HPDE6-E6E7 (cell line): ENCODE measurements at regions not wholly inside any gene's neighbourhood (a gene's known extent, or its start where the extent isn't known, plus 50 kb on each side); places are given as distances from the start of the nearest gene placed in this dataset.

ENCODE experiments used
- DNase-seq: peaks from one replicate; pipeline ENCODE4 v3.0.0; 2011; ENCODE audit warnings: missing footprints; ENCODE audit errors: extremely low spot score

DNA sequence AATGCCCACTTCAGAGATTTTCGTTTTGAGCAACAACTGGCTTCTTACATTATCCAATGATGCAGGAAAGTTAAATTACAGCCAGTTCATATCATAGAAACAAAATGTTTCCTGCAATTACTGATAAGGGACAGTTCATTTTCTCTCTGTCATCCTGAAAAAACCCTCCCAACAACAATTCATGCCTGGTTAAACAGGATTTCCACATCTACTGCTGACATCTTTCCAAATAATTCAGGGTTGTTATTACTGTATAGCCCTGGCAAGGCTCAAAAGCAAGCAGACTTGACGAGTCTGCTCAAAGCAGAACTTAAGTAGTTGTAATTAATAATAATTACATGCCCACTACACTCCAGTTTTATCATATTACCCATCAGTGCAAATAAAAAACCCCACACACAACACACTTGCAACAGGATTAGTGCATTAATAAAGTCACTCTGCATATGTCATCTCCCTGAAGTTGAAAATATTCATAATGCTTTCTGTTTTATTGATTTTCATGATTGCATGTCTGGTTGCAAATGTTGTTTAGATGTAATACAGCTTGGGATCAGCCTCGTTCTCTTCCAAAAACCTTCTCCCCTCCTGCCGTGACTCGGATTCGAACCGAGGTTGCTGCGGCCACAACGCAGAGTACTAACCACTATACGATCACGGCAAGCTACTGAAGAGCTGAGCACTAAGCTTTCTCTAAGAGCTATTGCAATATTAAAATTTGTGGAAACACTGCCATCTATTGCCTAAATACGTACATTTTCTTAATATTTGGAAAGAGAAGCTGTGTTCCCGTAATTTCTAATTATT, 119.6 kb upstream of the NFIB start:
- DNase-seq = no peak

DNA sequence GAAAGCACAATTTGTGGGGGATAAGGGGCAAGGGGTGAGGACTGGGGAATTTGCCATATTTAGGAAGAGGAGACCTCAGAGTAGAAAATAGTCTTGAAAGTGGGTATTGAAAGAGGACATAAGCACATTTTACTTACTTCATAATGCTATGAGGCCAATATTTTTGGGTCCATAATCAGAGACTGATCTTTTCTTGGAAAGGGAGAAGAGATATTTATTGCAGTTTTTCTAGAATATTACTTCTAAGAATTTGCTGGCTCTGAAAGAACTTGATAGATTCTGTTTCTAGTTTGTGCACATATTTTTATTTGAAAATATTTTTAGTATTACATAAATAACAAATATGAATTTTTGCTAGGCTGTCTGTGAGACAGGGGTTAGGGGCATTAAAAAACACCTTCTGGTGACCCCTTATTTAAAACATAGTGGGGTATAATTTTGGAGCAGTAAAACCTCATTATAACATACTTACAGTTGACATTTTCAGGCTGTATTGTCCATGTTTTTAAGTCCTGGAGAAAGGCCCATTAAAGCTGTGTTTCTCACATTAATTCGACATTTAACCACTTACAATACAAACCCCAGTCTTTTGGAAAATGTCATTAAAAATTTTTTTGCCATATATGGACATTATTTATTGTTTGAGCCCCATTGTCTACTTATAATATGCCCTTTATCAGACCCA, 118.9 kb upstream of the NFIB start:
- DNase-seq = no peak

DNA sequence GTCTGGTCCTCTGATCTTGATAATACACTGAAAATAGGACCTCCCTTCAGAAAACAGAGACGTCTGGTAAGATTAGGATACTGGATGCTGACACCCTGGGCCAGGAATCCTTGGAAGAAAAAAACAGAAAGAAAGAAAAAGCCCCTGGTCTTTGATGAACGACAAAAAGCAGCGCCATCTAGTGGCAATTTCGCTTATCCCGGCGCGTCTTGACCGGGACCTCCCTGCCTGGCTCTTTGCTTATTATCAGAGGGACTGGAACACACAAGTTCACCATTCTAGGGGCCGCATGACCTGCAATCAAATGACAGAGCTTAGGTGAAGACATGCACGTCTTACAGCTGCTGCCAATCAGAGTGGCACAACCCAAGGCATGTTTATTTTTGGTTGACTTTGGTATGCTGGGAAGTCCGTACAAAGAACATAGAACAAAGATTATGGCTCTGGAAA, 114.9 kb upstream of the NFIB start:
- peak; percentile 31 for DNase-seq

DNA sequence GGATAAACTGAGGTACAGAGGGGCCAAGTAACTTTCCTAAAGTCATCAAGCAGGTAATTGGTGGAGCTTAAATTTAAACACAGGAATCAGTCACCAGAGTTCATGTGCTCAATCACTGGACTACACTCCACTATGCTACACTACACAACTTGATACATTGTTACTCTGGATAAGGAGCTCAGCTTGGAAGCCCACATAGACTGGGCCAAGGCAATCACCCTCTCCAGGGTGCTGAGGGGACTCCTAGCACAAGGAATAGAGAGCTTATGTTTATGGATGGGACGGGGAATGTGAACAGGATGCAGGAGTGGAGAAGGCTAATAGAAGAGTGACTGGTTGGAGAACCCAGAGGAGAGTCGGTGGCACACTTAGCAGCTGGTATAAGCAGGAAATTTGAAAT, 113.5 kb upstream of the NFIB start:
- no peak for DNase-seq

DNA sequence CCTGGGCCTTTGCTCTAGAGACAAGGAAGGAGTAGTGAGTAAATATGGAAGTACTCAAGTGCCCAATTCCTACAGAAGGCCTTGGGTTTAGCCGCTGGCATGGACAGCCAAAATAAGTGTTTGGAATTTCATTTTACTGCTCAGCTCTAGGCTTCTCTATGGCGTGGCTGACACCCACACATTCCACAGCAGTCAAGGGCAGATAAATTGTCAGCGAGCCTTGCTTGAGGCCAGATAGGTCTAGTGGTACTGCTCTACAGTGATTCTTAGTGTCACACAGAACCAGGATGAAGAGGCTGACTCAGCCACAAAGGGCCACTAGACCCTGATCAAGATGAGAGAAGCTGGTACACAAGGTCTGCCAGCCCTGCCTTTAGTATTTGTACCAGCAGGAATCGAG, 111.0 kb upstream of the NFIB start:
- no peak for DNase-seq

DNA sequence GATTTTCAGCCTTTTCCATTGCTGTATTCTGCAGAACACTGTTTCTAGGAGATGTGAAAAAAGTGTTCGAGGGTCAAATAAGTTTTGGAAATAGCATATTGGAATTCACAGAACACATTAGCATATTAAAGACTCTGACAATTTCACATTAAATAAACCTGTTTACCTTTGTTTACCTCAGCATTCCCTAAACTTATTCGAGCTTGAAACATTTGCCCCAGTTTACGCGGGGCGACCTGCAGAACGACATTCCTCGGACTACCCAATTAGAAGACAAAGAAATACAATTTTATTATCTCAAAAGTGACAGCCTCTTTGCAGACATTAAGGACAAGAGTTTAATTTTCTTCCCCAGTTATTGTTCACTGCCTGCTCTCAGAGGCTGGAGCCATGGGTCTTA, 110.3 kb upstream of the NFIB start:
- no peak for DNase-seq

DNA sequence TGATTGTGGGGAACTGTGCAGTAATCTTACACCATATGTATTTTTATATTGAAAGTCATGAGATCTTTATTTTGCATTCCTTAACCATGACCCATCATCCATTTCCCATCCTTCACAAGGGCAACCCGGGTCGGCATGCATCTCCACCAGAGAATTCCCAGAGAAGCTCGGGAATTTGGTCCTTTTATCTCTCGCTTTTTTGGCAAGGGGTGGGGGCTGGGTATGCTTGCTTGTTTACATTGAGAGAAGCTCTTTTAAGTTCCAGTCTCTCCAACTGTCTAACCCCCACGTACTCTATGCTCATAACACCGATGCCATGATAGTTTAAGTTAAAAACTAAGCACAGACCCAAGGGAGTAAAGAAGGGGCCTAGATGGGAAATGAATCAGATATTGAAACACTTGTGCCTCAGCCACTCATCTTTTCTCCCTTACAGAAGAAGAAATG, 109.9 kb upstream of the NFIB start:
- no peak for DNase-seq

DNA sequence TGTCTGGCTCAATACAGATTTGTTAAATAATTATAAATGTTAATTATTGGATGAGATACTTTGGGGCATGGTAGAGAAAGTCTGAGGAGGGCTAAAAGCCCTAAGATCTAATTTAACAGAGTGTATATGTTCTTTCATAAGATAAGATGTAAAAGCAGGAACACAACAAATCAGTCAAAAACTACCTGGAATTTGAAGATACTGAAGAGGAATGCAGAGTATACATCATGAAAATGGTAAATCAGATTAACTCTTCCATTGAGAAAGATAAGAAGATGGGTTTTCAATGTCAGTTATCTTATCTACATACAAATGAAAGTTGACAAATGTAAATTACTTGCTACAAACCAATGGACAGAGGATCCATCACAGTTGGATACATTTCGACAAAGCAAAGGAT, 107.3 kb upstream of the NFIB start:
- no peak for DNase-seq

DNA sequence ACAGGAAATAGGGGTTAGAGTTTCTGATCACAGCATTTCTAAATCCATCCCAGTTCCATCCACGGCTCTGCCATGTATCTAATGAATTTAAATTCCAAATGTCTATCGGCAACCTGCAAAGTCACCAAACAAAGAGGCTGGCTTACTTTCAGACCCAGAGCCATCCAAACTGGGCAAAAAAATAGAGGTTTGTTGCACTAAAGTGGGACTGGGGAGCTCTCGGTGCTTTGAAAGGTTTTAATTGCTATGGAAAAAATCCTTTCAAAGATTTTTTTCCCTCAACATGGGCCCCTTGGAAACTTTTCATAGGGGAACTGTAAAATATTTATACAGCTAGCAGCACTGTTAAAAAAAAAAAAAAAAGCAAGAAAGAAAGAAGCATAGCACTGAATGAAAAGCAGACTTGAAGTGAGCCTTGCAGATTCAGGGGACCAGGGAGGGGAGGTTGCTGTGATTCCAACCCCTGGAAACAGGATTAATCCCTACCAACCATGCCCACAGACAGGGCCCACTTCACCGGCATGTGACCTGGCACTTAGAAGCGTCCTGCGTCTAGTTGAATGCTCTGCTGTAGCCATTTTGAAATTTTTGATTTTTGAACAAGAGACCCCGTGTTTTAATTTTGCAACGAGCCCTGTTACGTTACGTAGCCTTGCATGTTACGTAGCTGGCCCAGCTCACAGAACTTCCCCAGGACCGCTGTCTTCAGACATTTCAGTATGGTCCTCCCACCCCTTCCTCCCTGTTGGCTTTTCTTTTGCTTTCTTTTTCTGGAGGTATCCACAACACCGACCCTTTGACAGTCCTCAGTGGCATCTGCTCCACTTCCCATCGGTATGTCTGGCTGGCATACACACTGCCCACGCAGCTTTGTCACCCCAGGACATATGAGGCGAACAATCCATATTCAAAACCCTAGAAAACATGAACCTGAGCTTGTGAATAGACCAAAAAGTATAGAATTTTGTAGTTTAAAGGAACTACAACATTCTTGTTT, 105.3 kb upstream of the NFIB start:
- DNase-seq = no peak

DNA sequence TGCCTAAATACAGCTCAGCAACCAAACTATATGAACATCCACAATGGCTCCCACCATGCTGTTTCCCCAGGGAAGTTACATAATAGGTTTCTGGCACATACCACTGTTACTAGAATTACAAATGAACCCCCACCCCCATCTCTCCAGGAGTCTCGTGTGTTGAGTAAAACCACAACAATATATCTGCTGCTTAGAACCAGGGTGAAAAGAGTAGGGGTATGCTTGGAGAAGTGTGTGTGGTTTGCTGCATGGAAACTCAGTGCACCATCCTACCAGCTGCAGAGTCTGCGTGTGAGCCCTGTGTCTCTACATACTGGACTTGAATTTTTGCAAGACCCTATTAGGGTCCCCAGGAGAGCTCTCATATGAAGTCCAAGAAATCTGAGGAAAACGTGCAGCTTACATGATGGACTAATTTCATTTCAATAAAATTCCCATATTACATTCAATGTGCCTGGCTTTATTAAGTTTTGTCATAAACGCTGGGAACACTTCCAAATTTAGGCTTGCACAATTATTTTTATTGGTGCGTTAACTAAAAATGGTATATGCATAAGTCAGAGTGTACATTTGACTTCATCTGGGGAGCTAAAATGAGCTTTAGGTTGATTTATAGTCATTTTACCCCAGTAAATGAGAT, 104.5 kb upstream of the NFIB start:
- DNase-seq = no peak

DNA sequence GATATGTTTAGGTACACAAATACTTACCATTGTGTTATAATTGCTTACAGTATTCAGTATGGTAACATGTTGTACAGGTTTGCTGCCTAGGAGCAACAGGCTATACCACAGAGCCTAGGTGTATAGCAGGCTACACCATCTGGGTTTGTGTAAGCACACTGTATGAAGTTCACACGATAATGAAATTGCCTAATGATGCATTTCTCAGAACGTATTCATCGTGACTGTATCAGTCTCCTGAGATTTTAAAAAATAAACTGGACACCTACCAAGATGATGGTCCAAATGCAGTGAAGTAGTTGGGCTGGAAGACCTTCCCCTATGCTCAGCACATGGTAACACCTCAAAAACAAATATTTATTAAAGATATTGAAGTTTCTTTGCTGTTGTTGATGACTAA, 103.3 kb upstream of the NFIB start:
- no peak for DNase-seq

DNA sequence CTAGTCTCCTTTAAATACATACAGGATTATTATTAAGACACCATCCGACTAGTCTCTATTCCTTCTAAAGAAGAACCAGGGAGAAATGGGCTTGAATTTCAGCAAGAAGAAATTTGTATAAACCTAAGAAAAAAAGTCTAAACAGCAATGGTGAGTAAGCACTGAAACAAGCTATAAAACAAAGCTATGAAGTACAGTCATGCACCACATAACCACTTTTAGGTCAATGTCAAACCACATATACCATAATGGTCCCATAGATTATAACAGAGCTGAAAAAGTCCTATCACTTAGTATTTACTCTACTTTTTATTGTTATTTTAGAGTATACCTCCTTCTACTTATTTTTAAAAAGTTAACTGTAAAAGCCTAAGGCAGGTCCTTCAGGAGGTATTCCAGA, 102.0 kb upstream of the NFIB start:
- no peak for DNase-seq

DNA sequence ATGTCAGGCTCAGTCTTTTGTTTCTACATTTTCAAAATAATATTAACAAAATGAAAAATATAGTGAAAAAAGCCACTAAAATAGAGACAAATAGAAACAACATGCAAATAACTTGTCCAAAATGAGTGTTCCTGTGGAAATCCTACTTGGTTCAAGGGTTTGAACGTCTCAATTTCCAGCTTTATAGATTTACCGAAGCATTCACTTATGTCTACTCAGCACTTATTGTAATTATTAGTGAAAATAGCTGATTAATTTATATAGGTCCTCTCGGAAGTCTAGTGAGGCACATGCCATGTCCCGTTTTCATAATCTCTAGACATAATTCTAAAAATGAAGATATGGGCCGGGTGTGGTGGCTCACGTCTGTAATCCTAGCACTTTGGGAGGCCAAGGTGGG, 99.9 kb upstream of the NFIB start:
- DNase-seq = no peak

DNA sequence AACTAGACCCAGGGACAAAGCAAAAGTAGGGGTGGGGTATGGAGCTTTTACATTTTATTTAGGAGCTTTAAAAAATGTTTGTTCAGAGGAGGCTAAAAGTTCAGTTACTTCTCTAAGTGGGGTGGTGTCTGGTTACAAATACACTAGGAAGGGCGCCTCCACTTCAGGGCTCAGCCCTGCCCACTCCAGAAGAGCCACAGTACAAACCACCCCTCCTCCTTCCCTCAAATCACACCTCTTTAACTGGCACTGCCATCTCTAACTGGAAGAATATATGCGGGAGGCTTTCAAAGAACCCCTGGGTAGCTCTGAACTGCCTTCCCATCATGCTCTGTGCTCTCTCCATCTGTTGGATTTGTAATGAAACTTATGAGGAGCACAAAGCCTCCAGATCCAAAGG, 98.8 kb upstream of the NFIB start:
- DNase-seq = no peak

DNA sequence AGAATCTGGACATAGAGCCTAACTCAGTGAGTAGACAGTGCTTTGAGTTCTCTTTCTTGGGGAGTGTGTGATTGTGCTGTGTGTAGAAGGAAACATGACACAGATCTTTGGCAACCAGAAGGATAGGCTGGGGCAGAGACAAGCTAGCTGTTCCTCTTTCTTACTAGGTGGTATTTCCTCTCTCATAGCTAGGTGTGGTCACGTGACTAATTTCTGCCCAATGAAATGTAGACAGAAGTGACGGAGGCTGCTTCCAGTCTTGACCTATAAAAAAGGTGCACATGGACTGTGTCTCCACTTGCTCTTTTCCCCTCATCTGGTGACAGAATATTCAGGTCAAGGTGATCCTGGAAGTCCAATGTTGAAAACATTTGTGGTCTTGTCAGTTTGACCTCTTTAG, 92.5 kb upstream of the NFIB start:
- DNase-seq = no peak

DNA sequence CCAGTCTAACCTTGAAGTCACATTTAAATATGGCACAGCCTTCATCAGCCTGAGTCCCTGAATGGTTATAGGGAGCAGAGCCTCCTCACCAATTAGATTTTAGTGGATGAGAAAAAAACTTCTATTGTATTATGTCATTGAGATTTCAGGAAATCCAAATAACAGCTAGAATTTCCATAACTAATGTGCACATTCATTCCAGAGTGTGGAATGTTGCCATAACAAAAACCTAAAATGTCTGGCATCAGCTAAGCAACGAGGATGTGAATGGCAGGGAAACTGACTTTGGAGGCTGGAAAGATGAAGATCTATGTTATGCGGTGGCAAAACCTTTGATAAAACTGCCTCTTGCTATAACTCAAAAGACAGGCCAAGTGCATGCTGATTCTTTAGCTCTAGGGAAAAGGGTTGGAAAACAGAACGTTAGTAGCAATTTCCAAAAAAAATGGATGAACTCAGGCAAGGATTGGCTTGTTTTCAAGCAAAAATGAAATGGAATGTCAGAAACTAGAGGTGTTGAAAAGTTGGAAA, 91.3 kb upstream of the NFIB start:
- no peak for DNase-seq

DNA sequence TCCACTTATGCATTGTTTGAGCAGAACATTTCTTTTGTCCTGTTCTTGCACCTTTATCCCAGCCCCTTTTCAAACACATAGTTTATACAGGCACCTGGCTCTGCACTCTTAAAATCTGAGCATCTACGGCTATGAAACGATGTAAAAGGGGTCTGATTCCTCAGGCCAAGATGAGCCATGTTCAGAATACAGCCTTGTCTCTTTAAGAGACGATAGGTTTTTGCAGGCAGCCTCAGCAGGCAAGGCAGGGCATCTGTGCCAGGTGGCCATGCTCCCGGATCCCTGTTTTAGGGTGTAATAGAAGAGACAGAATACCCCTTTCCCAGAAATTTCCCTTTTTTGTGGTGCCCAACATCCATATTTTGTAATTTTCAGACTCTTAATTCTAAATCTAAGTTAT, 89.1 kb upstream of the NFIB start:
- DNase-seq = no peak

DNA sequence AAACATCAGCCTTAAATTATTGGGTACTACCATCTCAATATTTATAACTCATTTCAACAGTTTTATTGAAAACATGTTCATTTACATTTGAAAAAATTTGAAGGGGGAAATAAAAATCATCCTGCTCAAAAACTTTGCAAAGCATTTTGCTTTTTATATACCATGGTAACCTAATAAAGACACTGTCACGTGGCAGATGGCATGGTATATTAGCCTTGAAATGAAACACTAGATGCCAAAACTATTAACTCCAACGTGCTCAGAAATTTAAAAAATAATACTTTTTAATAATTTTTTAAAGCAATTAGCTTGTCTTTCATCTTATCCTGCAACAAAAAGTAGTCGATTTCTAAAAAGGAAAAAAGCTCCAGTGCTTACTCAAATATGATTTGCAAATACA, 88.6 kb upstream of the NFIB start:
- DNase-seq = no peak

DNA sequence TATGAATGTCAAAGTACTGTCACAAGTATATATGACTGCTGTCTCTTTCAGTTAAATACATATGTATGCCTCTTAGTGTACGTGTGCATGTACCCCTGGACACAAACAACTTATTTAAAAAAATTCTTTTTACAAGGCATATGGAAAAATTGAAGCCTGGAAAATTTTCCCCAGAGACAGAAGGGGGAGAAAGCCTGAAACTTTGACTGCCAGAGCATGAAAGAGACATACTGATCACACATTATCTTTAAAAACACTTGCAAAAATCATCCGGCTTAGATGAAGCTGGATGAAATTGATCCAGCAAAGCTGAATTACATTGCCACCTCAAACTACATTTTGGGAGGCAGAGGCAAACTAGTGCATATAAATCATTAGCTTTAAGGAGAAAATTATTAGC, 88.0 kb upstream of the NFIB start:
- DNase-seq = no peak

DNA sequence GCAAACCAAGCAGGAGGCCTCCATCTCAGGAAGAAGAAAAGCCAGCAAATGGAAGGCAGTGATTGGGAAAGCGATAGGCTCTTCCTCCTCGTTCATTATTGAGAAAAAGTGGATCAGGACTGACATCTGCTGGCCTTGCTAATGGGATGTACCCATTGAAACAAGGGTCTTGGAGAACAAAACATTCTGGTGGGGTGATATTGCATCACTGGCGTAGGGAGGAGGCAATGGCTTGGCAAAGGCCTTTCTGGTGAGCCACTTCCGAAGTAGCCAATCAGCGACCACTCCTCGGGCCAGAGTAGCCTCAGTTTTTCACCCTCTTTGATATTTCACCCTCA, 86.7 kb upstream of the NFIB start:
- peak; percentile 39 for DNase-seq
